BE2C (cell line): ENCODE measurements at regions not wholly inside any gene's neighbourhood (a gene's known extent, or its start where the extent isn't known, plus 50 kb on each side); places are given as distances from the start of the nearest gene placed in this dataset.

Source experiments
- DNase-seq: peaks from one replicate; pipeline ENCODE4 v3.0.0-alpha.2; 2020
- H3K27me3 ChIP-seq: fragments of 250-450 bp; sonication (Bioruptor Pico); 2 replicates; pipeline ENCODE4 v1.5.1; 2020; ENCODE audit warnings: mild to moderate bottlenecking
- H3K36me3 ChIP-seq: fragments of 250-450 bp; sonication (Bioruptor Pico); 2 replicates; pipeline ENCODE4 v1.5.1; 2020; ENCODE audit warnings: mild to moderate bottlenecking
- H3K4me1 ChIP-seq: fragments of 250-450 bp; sonication (Bioruptor Pico); 2 replicates; pipeline ENCODE4 v1.5.1; 2020
- H3K4me3 ChIP-seq: 2 replicates; pipeline ENCODE4 v1.5.1; 2011; ENCODE audit warnings: low read depth, low read length
- H3K9me3 ChIP-seq: fragments of 250-450 bp; sonication (Bioruptor Pico); 2 replicates; pipeline ENCODE4 v1.5.1; 2020
- CTCF ChIP-seq: IDR thresholded peaks from 2 replicates; pipeline ENCODE4 v1.5.1; 2012; ENCODE audit warnings: mild to moderate bottlenecking, low read depth, low read length

- H3K4me3 ChIP-seq: no peak overlapping the region
- H3K4me1 ChIP-seq: no peaks in the 10 kb centered on the region
- no peaks in the 10 kb centered on the region for H3K9me3 ChIP-seq
- no peak for TF ChIP-seq CTCF
- no peaks in the 10 kb centered on the region for H3K36me3 ChIP-seq
- no peak for DNase-seq
- H3K27me3 ChIP-seq: no peaks in the 10 kb centered on the region
Observed at GRCh38 chrX:120819126-120819525, 56.5 kb downstream of the CT47B1 start.

GRCh38 chrX:120813982-120814381 is 61.7 kb downstream of the CT47B1 start:
- DNase-seq: no peak
- no peak for TF ChIP-seq CTCF
- H3K27me3 ChIP-seq: no peaks in the 10 kb centered on the region

GRCh38 chrX:120801426-120801825 is 74.2 kb downstream of the CT47B1 start:
- no peaks in the 10 kb centered on the region for H3K4me1 ChIP-seq
- no peak overlapping the region for H3K4me3 ChIP-seq
- no peaks in the 10 kb centered on the region for H3K9me3 ChIP-seq
- H3K36me3 ChIP-seq: no peaks in the 10 kb centered on the region
- H3K27me3 ChIP-seq: no peaks in the 10 kb centered on the region
- no peak for DNase-seq
- no peak for TF ChIP-seq CTCF

More at GRCh38 chrX:120813982-120814381, 61.7 kb downstream of the CT47B1 start:
- H3K4me1 ChIP-seq: no peaks in the 10 kb centered on the region
- H3K9me3 ChIP-seq: no peaks in the 10 kb centered on the region
- no peaks in the 10 kb centered on the region for H3K36me3 ChIP-seq
- no peak overlapping the region for H3K4me3 ChIP-seq

- TF ChIP-seq CTCF: no peak
- H3K4me1 ChIP-seq: no peaks in the 10 kb centered on the region
- DNase-seq: no peak
- H3K27me3 ChIP-seq: no peaks in the 10 kb centered on the region
- no peaks in the 10 kb centered on the region for H3K36me3 ChIP-seq
- no peaks in the 10 kb centered on the region for H3K9me3 ChIP-seq
- no peak overlapping the region for H3K4me3 ChIP-seq
Observed at GRCh38 chrX:120797188-120797851, 78.3 kb downstream of the CT47B1 start.

GRCh38 chrX:120795301-120795700 is 80.4 kb downstream of the CT47B1 start:
- Histone ChIP-seq H3K4me1 (no peaks in the 10 kb centered on the region), H3K27me3 (no peaks in the 10 kb centered on the region), H3K4me3 (no peak overlapping the region), H3K9me3 (no peaks in the 10 kb centered on the region), H3K36me3 (no peaks in the 10 kb centered on the region)
- no peak for TF ChIP-seq CTCF
- DNase-seq: no peak

GRCh38 chrX:120794525-120794975 is 81.1 kb downstream of the CT47B1 start:
- TF ChIP-seq CTCF: no peak
- no peaks in the 10 kb centered on the region for H3K4me1 ChIP-seq
- DNase-seq: no peak
- H3K4me3 ChIP-seq: no peak overlapping the region
- H3K9me3 ChIP-seq: no peaks in the 10 kb centered on the region
- H3K36me3 ChIP-seq: no peaks in the 10 kb centered on the region
- H3K27me3 ChIP-seq: no peaks in the 10 kb centered on the region
